ENCODE measurements at regions not wholly inside any gene's neighbourhood (a gene's known extent, or its start where the extent isn't known, plus 50 kb on each side); places are given as distances from the start of the nearest gene placed in this dataset.

DNA sequence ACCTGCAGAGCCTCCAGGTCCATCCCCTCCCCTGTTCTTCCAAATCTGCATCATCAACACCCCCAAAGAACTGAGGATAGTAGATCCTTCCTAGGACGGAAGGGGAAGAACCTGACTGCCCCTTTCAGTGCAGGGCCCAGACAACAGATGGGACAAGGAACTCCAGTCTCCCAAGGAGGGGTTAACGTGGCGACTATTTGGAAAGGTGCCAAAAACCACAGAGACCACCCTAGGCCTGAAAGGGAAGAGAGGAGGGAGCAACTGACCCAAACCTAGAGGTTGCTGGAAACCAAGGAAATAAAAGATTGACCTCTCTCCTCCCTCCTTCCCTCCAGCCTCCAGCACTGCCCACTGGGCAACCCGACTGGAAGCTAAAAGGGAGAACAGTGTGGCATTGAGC is 59.7 kb upstream of the NEURL1B start:
- no peak for ATAC-seq
- no peak overlapping the region for H3K9ac ChIP-seq (ENCODE audit: control insufficient read depth, insufficient read depth, low read length)
- H4K20me1 ChIP-seq (ENCODE audit: control insufficient read depth, insufficient read depth), result no peaks in the 10 kb centered on the region
- ChIA-PET POLR2A (no interaction called here), RAD21 (ENCODE audit: unreplicated experiment) (no interaction called here), CTCF (no interaction called here), SMC1A (ENCODE audit: uncharacterized antibody, unreplicated experiment) (no interaction called here)
- WGBS (ENCODE audit: insufficient coverage, insufficient replicate concordance, low lambda C conversion rate, missing lambda C conversion rate), result under 1% methylated on average over 4 of the region's 4 CpGs
- no peak overlapping the region for H3K4me2 ChIP-seq (ENCODE audit: control insufficient read depth, insufficient read depth)
- no peak overlapping the region for H2AFZ ChIP-seq (ENCODE audit: control insufficient read depth, low read depth, low read length)
- no peaks in the 10 kb centered on the region for H3K4me1 ChIP-seq (ENCODE audit: control insufficient read depth, insufficient read depth, low read length)
- no peaks in the 10 kb centered on the region for H3K9me3 ChIP-seq (replicated peaks; ENCODE audit: control insufficient read depth, insufficient read depth, low read length)
- no peaks in the 10 kb centered on the region for H3K79me2 ChIP-seq (ENCODE audit: control insufficient read depth, insufficient read depth, low read length)
- H3K27ac ChIP-seq (ENCODE audit: control insufficient read depth, insufficient read depth), result no peak overlapping the region
- H3K4me3 ChIP-seq, result no peak overlapping the region
- FAIRE-seq, result no peak
- H3K36me3 ChIP-seq (ENCODE audit: control insufficient read depth in 2 of 2, insufficient read depth in 2 of 2, low read length in 1 of 2), result no peaks in the 10 kb centered on the region
- TF ChIP-seq, protein P1, sequence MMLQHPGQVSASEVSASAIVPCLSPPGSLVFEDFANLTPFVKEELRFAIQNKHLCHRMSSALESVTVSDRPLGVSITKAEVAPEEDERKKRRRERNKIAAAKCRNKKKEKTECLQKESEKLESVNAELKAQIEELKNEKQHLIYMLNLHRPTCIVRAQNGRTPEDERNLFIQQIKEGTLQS (IDR thresholded peaks at IDR 0.05; ENCODE audit: borderline replicate concordance, extremely low read depth, low read depth, low read length), result no peak
- TF ChIP-seq, protein P2, sequence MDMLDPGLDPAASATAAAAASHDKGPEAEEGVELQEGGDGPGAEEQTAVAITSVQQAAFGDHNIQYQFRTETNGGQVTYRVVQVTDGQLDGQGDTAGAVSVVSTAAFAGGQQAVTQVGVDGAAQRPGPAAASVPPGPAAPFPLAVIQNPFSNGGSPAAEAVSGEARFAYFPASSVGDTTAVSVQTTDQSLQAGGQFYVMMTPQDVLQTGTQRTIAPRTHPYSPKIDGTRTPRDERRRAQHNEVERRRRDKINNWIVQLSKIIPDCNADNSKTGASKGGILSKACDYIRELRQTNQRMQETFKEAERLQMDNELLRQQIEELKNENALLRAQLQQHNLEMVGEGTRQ (IDR thresholded peaks at IDR 0.05; ENCODE audit: borderline replicate concordance, low read depth, low read length), result no peak
- TF ChIP-seq SREBF2 (IDR thresholded peaks at IDR 0.05; ENCODE audit: low read length) (no peak), CBFB (IDR thresholded peaks at IDR 0.05; ENCODE audit: low read depth) (no peak), POLR2A (IDR thresholded peaks at IDR 0.05; ENCODE audit: low read depth, low read length) (no peak), FOXM1 (IDR thresholded peaks at IDR 0.05; ENCODE audit: low read depth, low read length) (no peak)
- peaks cover 0 to 7% of the 10 kb centered on the region in 2 experiments; a peak in 2 of 4 replicates for H3K27me3 ChIP-seq (replicated peaks in 1 of 2; ENCODE audit: control insufficient read depth in 2 of 2, insufficient read depth in 2 of 2, low read length in 1 of 2)
- in situ Hi-C loops (cut with MboI) (no loop called here), intact Hi-C loops (cut with micrococcal nuclease; ENCODE audit: unreplicated experiment) (no loop called here)
- BruUV-seq (replicated peaks), result no TSS peak
- no peak for DNase-seq (ENCODE audit: low read depth, low spot score)

DNA sequence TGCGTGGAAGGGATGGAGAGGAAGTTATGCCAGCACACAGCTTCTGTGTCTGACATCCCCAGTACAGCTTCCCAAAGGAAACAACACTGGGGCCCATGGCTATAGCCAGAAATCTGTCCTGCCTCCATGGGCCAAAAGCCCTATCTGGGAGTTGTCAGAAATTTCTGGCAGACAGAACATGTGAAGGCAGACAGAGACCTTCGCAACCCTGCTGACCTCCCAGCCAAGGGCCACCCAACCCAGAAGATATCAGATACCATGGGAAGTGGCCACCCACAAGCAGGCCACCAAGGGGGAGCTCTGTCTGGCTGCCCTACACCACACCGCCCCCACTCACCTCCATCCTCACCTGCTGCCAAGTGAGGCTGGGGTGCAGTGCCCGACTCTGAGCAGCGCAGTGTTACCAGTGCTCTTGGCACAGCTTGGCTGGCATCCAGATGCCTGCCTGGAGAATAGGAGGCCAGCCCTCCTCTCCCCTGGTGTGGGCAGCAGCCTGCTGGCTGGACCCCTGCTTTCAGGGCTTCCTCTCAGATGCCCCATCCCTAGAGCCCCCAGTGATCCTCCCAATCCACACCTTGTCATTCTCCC is 61.6 kb upstream of the NEURL1B start:
- ChIA-PET POLR2A (no interaction called here), SMC1A (ENCODE audit: uncharacterized antibody, unreplicated experiment) (no interaction called here), CTCF (no interaction called here), RAD21 (ENCODE audit: unreplicated experiment) (no interaction called here)
- no peak overlapping the region for H3K27ac ChIP-seq (ENCODE audit: control insufficient read depth, insufficient read depth)
- no peak for FAIRE-seq
- BruUV-seq (replicated peaks), result no TSS peak
- no peaks in the 10 kb centered on the region for H3K79me2 ChIP-seq (ENCODE audit: control insufficient read depth, insufficient read depth, low read length)
- no peaks in the 10 kb centered on the region for H3K4me1 ChIP-seq (ENCODE audit: control insufficient read depth, insufficient read depth, low read length)
- no peaks in the 10 kb centered on the region for H3K9me3 ChIP-seq (replicated peaks; ENCODE audit: control insufficient read depth, insufficient read depth, low read length)
- no peak for TF ChIP-seq BCL11A (IDR thresholded peaks at IDR 0.05; ENCODE audit: low read depth, low read length)
- no peak for DNase-seq (ENCODE audit: low read depth, low spot score)
- H3K36me3 ChIP-seq (ENCODE audit: control insufficient read depth in 2 of 2, insufficient read depth in 2 of 2, low read length in 1 of 2), result no peaks in the 10 kb centered on the region
- H3K27me3 ChIP-seq (replicated peaks in 1 of 2; ENCODE audit: control insufficient read depth in 2 of 2, insufficient read depth in 2 of 2, low read length in 1 of 2), result peaks cover 0 to 7% of the 10 kb centered on the region in 2 experiments; a peak in 2 of 4 replicates
- intact Hi-C loops (cut with micrococcal nuclease; ENCODE audit: unreplicated experiment), result no loop called here
- H4K20me1 ChIP-seq (ENCODE audit: control insufficient read depth, insufficient read depth), result no peaks in the 10 kb centered on the region
- no peak overlapping the region for H3K4me2 ChIP-seq (ENCODE audit: control insufficient read depth, insufficient read depth)
- 61% methylated on average over 5 of the region's 5 CpGs for WGBS (ENCODE audit: insufficient coverage, insufficient replicate concordance, low lambda C conversion rate, missing lambda C conversion rate)
- in situ Hi-C loops (cut with MboI), result no loop called here
- H3K4me3 ChIP-seq, result no peak overlapping the region
- no peak overlapping the region for H3K9ac ChIP-seq (ENCODE audit: control insufficient read depth, insufficient read depth, low read length)
- no peak for ATAC-seq
- no peak overlapping the region for H2AFZ ChIP-seq (ENCODE audit: control insufficient read depth, low read depth, low read length)

Data from GM12878 (cell line).